Fibroblast of mammary gland (primary cell): ENCODE measurements at regions not wholly inside any gene's neighbourhood (a gene's known extent, or its start where the extent isn't known, plus 50 kb on each side); places are given as distances from the start of the nearest gene placed in this dataset.
"Not testable (repeated sequence)": the region's sequence is repeated elsewhere in the genome, so short reads cannot be mapped to it uniquely, and the experiment has no call there.

ENCODE experiments used
- DNase-seq: peaks from one replicate; pipeline ENCODE4 v3.0.0-alpha.2; 2010; ENCODE audit warnings: low read depth
- H3K4me3 ChIP-seq: 2 replicates; pipeline ENCODE4 v1.5.1; 2011; ENCODE audit warnings: low read depth, mild to moderate bottlenecking, low read length, moderate library complexity; ENCODE audit not compliant: control insufficient read depth
- TF ChIP-seq, protein P1 (sequence below): conservative IDR thresholded peaks from 2 replicates; pipeline ENCODE4 v1.5.1; 2011; ENCODE audit warnings: low read depth, low read length, inconsistent platforms; ENCODE audit not compliant: control insufficient read depth, insufficient read depth

DNA sequence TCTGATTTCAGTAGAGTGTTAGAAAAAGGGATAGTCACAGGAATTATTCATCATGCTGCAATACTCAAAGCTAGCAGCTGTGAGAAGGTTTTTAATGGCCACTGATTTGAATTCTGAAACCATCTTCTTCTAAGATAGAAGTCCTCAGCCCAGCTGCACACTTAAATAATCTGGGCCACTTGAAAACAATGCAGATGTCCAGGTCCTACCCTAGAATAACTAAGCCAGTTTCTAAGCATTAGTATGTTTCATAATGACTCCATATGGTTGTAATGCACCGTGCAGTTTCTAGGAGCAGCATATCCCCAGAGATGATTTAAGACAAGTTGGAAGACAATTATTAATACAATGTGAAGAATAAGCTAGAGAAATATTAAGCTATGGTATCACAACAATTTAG, 159.9 kb upstream of the FBXL17 start:
- H3K4me3 ChIP-seq: no peak overlapping the region
- no peak for DNase-seq
- TF ChIP-seq, protein P1, sequence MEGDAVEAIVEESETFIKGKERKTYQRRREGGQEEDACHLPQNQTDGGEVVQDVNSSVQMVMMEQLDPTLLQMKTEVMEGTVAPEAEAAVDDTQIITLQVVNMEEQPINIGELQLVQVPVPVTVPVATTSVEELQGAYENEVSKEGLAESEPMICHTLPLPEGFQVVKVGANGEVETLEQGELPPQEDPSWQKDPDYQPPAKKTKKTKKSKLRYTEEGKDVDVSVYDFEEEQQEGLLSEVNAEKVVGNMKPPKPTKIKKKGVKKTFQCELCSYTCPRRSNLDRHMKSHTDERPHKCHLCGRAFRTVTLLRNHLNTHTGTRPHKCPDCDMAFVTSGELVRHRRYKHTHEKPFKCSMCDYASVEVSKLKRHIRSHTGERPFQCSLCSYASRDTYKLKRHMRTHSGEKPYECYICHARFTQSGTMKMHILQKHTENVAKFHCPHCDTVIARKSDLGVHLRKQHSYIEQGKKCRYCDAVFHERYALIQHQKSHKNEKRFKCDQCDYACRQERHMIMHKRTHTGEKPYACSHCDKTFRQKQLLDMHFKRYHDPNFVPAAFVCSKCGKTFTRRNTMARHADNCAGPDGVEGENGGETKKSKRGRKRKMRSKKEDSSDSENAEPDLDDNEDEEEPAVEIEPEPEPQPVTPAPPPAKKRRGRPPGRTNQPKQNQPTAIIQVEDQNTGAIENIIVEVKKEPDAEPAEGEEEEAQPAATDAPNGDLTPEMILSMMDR: no peak

DNA sequence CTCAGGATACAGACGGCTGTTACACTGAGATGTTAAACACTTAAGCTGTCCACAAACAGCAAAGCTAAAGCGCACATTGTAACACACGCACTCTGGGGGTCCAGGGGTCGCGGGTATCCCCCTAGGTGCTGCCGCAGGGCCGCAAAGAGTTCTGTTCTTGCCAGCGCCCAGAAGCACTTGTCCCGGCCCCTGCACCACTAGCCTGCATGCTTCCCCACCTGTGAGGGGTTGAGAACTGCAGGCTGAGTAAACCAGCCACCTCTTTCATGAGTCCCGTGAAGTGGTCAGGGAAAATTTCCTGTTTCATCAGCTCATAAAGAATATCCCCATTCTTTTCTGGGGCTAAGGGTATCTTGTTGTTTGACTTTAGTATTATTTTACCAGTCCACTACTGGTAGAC, 154.4 kb upstream of the FBXL17 start:
- DNase-seq: no peak

DNA sequence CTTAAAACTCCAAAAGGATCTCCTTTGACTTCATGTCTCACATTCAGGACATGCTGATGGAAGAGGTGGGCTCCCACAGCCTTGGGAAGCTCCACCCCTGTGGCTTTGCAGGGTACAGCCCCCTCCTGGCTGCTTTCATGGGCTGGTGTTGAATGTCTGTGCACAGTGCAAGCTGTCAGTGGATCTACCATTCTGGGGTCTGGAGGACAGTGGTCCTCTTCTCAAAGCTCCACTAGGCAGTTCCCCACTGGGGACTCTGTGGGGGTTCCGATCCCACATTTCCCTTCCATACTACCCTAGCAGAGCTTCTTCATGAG, 150.2 kb upstream of the FBXL17 start:
- not testable (repeated sequence) for DNase-seq

More for the DNA sequence above, 154.4 kb upstream of the FBXL17 start:
- no peak overlapping the region for H3K4me3 ChIP-seq
- TF ChIP-seq, protein P1: no peak

DNA sequence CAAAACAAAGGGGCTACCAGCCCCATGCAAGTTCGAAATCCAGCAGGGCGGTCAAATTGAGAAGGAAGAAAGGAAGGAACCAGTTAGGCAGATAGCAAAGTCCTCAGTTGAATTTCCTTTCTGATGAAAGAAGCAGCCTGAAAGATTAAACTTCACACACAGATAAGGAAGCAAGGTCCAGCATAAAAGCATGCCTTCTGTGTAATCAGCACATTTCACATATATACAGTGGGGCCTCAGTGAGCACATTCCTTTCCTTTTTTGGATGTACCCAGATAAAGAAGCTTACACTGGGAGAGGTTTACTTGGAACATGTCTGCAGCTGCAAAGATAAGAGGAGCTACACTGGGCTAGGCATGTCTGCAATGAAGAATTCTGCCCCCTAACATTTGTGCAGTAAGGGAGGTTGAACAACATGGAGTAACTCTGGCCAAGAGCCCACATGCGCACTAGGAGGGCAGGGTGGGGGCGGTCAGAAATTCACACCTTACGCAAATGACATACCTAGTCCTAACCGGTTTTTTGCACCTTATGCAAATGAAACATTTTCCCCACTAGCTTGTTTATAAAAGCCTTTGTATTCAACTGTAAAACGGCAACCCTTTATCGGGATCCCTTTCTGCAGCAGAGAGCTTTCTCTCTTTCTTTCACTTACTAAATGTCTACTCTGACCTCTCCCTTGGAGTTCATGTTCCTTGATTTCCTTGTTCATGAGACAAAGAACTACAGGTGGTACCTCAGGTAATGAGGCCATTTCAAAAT, 149.7 kb upstream of the FBXL17 start:
- H3K4me3 ChIP-seq: no peak overlapping the region
- TF ChIP-seq, protein P1: no peak
- DNase-seq: no peak

More for the DNA sequence above, 150.2 kb upstream of the FBXL17 start:
- not testable (repeated sequence) for H3K4me3 ChIP-seq

DNA sequence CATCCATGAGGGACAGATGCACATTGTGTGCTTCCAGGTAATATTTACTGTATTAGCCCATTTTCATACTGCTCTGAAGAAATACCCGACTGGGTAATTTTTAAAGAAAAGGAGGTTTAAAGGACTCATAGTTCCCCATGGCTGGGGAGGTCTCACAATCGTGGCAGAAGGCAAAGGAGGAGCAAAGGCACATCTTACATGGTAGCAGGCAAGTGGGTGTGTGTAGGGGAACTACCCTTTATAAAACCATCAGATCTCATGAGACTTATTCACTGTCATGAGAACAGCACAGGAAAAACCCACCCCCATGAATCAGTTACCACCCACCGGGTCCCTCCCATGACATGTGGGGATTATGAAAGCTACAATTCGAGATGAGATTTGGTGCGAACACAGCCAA, 148.8 kb upstream of the FBXL17 start:
- TF ChIP-seq, protein P1: no peak

DNA sequence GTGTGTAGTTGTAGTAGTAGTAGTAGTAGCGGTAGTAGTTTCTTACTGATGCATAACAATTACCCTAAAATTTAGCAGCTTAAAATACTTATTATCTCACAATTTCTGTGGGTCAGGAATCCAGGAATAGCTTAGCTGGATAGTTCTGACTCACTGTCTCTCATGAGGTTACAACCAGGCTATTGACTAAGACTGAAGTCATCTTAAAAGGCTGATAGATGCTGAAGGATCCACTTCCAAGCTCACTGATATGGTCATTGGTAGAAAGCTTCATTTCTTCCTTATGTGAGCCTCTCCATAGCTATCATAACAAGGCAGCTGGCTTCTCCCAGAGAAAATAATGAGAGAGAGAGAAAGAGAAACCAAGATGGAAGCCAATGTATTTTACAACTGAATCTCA, 147.5 kb upstream of the FBXL17 start:
- DNase-seq: peak; percentile 73
- no peak overlapping the region for H3K4me3 ChIP-seq
- TF ChIP-seq, protein P1: no peak

More for the DNA sequence above, 148.8 kb upstream of the FBXL17 start:
- H3K4me3 ChIP-seq: no peak overlapping the region
- DNase-seq: no peak

DNA sequence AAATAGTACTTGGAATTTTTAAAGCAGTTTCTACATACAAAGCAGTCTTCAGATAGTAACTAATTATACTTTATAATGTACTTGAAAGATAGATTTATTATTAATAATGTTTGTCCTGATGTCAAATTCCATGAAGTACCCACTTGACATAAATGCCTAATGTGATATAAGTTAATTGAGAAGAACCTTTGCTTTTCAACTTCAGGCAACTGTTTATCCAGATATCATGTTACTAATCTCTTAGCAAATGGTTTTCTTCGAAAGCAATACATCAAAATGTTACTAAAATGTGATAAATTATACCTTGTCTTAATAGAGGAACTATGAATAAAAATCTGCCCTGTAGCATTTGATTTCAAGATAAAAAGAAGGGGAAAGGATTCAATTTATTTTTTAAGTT, 146.8 kb upstream of the FBXL17 start:
- TF ChIP-seq, protein P1: no peak
- no peak for DNase-seq

More for the DNA sequence above, 146.8 kb upstream of the FBXL17 start:
- H3K4me3 ChIP-seq: no peak overlapping the region
